ENCODE measurements at regions not wholly inside any gene's neighbourhood (a gene's known extent, or its start where the extent isn't known, plus 50 kb on each side); places are given as distances from the start of the nearest gene placed in this dataset.

DNA sequence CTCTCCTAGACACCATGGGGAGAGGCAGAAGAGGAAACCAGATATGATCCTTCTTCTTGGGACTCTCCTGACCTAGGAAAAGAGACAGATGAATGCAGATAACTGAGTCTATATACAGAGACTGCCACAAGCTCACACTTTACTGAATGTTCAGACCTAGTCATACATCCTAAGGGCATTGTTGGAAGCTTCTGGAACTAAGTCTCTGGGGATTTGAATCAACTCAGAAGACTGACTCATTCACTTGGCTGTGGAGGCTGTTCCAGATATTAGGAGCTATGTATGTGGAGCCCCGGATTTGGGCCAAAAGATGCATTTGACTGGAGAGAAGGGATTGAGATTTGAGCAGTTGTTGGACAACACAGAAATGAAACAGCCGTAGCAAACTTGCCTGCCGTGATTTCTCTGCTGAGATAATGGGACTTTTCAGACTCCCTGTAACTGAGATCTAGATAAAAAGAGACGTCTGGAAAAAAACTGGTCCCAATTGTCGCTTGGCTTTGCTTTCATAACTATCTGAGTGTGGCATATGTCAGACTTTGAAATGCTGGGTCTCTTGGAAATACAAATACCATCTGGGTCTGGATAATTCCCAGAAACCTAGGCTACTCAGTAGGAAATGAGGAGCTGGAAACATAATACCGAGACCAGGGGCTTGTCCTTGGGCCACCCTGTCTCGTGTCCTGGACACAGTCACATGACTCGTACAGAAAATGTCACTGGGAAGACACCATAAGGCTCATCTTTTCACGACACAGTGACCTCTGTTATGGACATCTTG is 396.8 kb downstream of the NUAK1 start:
- no peaks in the 10 kb centered on the region for H3K36me3 Mint-ChIP-seq (ENCODE audit: low read depth)
- ATAC-seq (ENCODE audit: poor library complexity) (no peak), DNase-seq (no peak)
- no peaks in the 10 kb centered on the region for H3K4me1 ChIP-seq (ENCODE audit: insufficient read depth, low read length)
- no peaks in the 10 kb centered on the region for H3K9me3 Mint-ChIP-seq
- ChIA-PET POLR2A (no interaction called here), CTCF (no interaction called here)
- no peaks in the 10 kb centered on the region for H3K4me1 Mint-ChIP-seq (ENCODE audit: low read depth)
- H3K27ac ChIP-seq (ENCODE audit: low read depth in 1 of 2, low read length in 2 of 2): no peak overlapping the region
- no peak overlapping the region for H3K4me3 ChIP-seq (ENCODE audit: low read length)
- H3K4me3 Mint-ChIP-seq: no peak overlapping the region
- intact Hi-C loops (cut with DNase I, micrococcal nuclease): no loop called here
- H3K27me3 ChIP-seq (ENCODE audit: control insufficient read depth in 1 of 2, insufficient read depth in 2 of 2, low read length in 2 of 2): no peaks in the 10 kb centered on the region
- H3K27me3 Mint-ChIP-seq: peaks cover 10% of the 10 kb centered on the region
- no peak overlapping the region for H3K27ac Mint-ChIP-seq
- H3K36me3 ChIP-seq (ENCODE audit: insufficient read depth, low read length): no peaks in the 10 kb centered on the region
- TF ChIP-seq, protein P1, sequence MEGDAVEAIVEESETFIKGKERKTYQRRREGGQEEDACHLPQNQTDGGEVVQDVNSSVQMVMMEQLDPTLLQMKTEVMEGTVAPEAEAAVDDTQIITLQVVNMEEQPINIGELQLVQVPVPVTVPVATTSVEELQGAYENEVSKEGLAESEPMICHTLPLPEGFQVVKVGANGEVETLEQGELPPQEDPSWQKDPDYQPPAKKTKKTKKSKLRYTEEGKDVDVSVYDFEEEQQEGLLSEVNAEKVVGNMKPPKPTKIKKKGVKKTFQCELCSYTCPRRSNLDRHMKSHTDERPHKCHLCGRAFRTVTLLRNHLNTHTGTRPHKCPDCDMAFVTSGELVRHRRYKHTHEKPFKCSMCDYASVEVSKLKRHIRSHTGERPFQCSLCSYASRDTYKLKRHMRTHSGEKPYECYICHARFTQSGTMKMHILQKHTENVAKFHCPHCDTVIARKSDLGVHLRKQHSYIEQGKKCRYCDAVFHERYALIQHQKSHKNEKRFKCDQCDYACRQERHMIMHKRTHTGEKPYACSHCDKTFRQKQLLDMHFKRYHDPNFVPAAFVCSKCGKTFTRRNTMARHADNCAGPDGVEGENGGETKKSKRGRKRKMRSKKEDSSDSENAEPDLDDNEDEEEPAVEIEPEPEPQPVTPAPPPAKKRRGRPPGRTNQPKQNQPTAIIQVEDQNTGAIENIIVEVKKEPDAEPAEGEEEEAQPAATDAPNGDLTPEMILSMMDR (IDR thresholded peaks at IDR 0.05): no peak
- H3K9me3 ChIP-seq (ENCODE audit: control insufficient read depth in 1 of 2, insufficient read depth in 1 of 2, low read length in 2 of 2): no peaks in the 10 kb centered on the region

DNA sequence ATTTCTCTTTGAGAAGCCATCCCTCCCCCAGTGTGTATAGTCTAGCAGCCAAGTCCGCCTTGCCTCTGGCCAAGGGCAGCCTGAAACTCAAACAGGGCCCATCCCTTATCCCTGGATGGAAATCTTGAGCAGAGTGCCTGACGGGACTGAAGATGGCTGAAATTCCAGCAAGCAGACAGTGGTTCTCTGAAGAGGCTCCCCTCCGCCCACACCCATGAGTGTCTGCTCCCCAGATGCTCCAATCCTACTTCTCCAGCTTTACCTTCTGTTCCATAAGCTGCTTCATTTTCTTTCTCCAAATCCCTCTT is 396.2 kb downstream of the NUAK1 start:
- H3K27me3 ChIP-seq (ENCODE audit: control insufficient read depth in 1 of 2, insufficient read depth in 2 of 2, low read length in 2 of 2): no peaks in the 10 kb centered on the region
- no peak for DNase-seq
- no peaks in the 10 kb centered on the region for H3K36me3 ChIP-seq (ENCODE audit: insufficient read depth, low read length)
- no peaks in the 10 kb centered on the region for H3K9me3 ChIP-seq (ENCODE audit: control insufficient read depth in 1 of 2, insufficient read depth in 1 of 2, low read length in 2 of 2)
- no peaks in the 10 kb centered on the region for H3K36me3 Mint-ChIP-seq (ENCODE audit: low read depth)
- H3K27ac ChIP-seq (ENCODE audit: low read depth in 1 of 2, low read length in 2 of 2): no peak overlapping the region
- no peaks in the 10 kb centered on the region for H3K4me1 ChIP-seq (ENCODE audit: insufficient read depth, low read length)
- peaks cover 10% of the 10 kb centered on the region for H3K27me3 Mint-ChIP-seq
- ATAC-seq (ENCODE audit: poor library complexity): no peak
- no peak overlapping the region for H3K4me3 ChIP-seq (ENCODE audit: low read length)
- CTCF ChIA-PET: no interaction called here
- no peaks in the 10 kb centered on the region for H3K9me3 Mint-ChIP-seq
- no peaks in the 10 kb centered on the region for H3K4me1 Mint-ChIP-seq (ENCODE audit: low read depth)
- no peak overlapping the region for H3K4me3 Mint-ChIP-seq
- POLR2A ChIA-PET: no interaction called here
- intact Hi-C loops (cut with DNase I, micrococcal nuclease): no loop called here
- no peak overlapping the region for H3K27ac Mint-ChIP-seq
- TF ChIP-seq, protein P1 (IDR thresholded peaks at IDR 0.05): no peak

DNA sequence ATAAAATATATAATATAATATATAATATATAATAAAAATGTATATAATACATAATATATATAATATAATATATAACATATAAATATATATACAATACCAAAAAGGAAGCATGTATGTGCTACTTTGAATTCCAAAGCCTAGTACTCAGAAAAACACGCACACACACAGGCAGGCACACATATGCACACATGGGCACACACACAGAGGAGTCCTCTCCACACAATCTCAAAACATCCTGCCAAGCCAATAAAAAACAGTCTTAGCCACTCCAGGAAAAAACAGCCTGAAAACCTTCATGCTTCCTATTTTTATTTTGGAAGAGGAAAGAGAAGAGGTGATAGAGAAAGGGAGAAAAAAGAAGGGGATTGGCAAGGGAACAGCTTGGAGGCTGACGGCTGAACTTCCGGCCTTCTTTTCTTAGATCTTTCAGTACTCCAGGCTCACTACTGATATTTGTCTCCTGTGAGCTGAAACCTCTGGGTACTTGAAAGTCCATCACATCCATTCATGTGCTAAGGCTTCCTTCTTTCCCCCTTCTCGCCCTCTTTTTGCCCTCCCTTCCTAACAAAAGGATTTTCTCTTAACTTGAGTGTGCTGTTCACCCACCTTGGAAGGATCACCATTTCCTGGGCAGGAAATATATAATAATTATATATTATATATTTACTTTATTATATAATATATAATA is 394.2 kb downstream of the NUAK1 start:
- POLR2A ChIA-PET: no interaction called here
- no peaks in the 10 kb centered on the region for H3K36me3 ChIP-seq (ENCODE audit: insufficient read depth, low read length)
- TF ChIP-seq, protein P1 (IDR thresholded peaks at IDR 0.05): no peak
- no peaks in the 10 kb centered on the region for H3K4me1 ChIP-seq (ENCODE audit: insufficient read depth, low read length)
- CTCF ChIA-PET: no interaction called here
- H3K27ac ChIP-seq (ENCODE audit: low read depth in 1 of 2, low read length in 2 of 2): no peak overlapping the region
- DNase-seq (no peak), ATAC-seq (ENCODE audit: poor library complexity) (no peak)
- no peak overlapping the region for H3K27ac Mint-ChIP-seq
- H3K27me3 Mint-ChIP-seq: peaks cover 10% of the 10 kb centered on the region
- no peaks in the 10 kb centered on the region for H3K9me3 ChIP-seq (ENCODE audit: control insufficient read depth in 1 of 2, insufficient read depth in 1 of 2, low read length in 2 of 2)
- no peaks in the 10 kb centered on the region for H3K4me1 Mint-ChIP-seq (ENCODE audit: low read depth)
- intact Hi-C loops (cut with DNase I, micrococcal nuclease): no loop called here
- H3K4me3 Mint-ChIP-seq: no peak overlapping the region
- H3K9me3 Mint-ChIP-seq: no peaks in the 10 kb centered on the region
- H3K36me3 Mint-ChIP-seq (ENCODE audit: low read depth): no peaks in the 10 kb centered on the region
- H3K27me3 ChIP-seq (ENCODE audit: control insufficient read depth in 1 of 2, insufficient read depth in 2 of 2, low read length in 2 of 2): no peaks in the 10 kb centered on the region
- H3K4me3 ChIP-seq (ENCODE audit: low read length): no peak overlapping the region

Data from CD4-positive, alpha-beta T cell (primary cell).